Mucosa of rectum (tissue), 2 donors: ENCODE measurements at regions not wholly inside any gene's neighbourhood (a gene's known extent, or its start where the extent isn't known, plus 50 kb on each side); places are given as distances from the start of the nearest gene placed in this dataset.
"Not testable (repeated sequence)": the region's sequence is repeated elsewhere in the genome, so short reads cannot be mapped to it uniquely, and the experiment has no call there.

ENCODE experiments used
- H3K27ac ChIP-seq, 2 donors: one replicate each; pipeline ENCODE4 v1.7.0; 2013; ENCODE audit warnings: inconsistent platforms in 2 of 2, low read depth in 2 of 2, low read length in 2 of 2
- H3K27me3 ChIP-seq, 2 donors: one replicate each; pipeline ENCODE4 v1.7.0; 2013; ENCODE audit warnings: low read length in 2 of 2; ENCODE audit not compliant: control insufficient read depth in 2 of 2, insufficient read depth in 2 of 2
- H3K36me3 ChIP-seq, 2 donors: one replicate each; pipeline ENCODE4 v1.7.0; 2013; ENCODE audit warnings: low read length in 2 of 2; ENCODE audit not compliant: control insufficient read depth in 2 of 2, insufficient read depth in 2 of 2
- H3K4me1 ChIP-seq, 2 donors: one replicate each; pipeline ENCODE4 v1.7.0; 2013; ENCODE audit warnings: low read length in 2 of 2, mild to moderate bottlenecking in 1 of 2; ENCODE audit not compliant: control insufficient read depth in 2 of 2, insufficient read depth in 2 of 2
- H3K4me3 ChIP-seq, 2 donors: one replicate each; pipeline ENCODE4 v1.7.0; 2013; ENCODE audit warnings: low read length in 2 of 2
- H3K9ac ChIP-seq, 2 donors: one replicate each; pipeline ENCODE4 v1.7.0; 2013; ENCODE audit warnings: low read length in 2 of 2, low read depth in 1 of 2, mild to moderate bottlenecking in 1 of 2
- H3K9me3 ChIP-seq, 2 donors: one replicate each; pipeline ENCODE4 v1.7.0; 2013; ENCODE audit warnings: low read length in 2 of 2; ENCODE audit not compliant: control insufficient read depth in 2 of 2
- donor health status: healthy.
- donor health status: Normal muscosa, but diverticular disease.

DNA sequence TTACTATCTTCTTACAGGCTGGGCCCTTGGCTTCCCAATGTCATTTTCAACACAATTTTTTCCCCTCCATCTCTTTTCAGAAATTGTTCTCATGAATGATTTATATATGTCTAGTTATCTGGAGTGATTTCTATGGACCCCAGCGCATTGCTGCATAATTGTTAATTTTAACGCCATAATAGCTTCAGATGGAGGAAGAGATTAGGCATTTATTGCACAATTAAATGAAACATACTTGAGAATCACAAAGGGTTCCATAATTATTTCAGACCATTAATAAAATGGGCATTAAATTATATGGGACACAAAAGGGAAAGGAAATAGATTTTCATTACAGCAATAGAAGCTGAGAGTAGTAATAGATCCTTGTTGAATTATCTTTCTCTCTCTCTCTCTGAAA is 70.3 kb upstream of the SOX14 start:
- Histone ChIP-seq H3K27me3 (no peaks in the 10 kb centered on the region), H3K36me3 (no peaks in the 10 kb centered on the region), H3K27ac (no peak overlapping the region), H3K9ac (no peak overlapping the region), H3K4me3 (no peak overlapping the region), H3K4me1 (no peaks in the 10 kb centered on the region), H3K9me3 (no peaks in the 10 kb centered on the region)

DNA sequence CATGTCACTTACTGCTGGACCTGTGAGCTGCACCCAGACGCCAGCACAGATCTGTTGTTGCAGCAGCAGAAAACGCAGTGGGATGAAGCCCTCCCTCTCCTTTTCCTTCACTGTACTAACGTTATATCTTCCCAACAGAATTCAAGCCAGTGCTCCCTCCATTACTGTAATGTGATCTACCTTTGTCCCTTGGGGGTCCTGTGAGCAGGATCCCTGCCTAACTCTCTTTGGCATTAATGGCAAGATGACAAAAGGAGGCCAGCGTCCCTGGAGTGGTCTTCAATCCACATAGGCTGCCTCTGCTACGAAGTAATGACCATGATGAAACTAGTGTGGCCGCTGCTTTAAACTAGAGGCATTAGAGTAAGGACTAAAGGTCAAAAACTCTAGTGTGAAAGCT is 69.3 kb upstream of the SOX14 start:
- H3K9me3 ChIP-seq, result no peaks in the 10 kb centered on the region
- no peak overlapping the region for H3K27ac ChIP-seq
- H3K27me3 ChIP-seq, result no peaks in the 10 kb centered on the region
- H3K4me3 ChIP-seq, result no peak overlapping the region
- no peak overlapping the region for H3K9ac ChIP-seq
- no peaks in the 10 kb centered on the region for H3K4me1 ChIP-seq
- H3K36me3 ChIP-seq, result no peaks in the 10 kb centered on the region

DNA sequence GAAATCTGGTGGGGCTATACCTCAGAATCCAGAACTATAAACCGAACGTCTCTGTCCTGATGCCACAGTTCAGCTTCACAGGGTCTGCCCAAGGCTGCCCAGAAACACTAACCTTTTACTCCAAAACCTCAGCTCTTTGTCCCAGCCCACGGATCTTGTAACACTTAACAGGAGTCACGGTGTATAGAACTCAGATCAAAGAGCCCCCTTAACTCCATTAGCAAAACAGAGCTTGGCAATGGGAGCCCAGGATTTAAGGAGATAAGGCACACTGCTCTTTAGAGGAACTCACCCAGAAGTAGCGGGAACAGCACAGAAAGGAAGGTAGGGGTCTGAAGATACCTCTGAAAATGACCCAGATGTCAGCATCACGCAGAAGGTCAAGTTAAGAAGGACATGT is 68.8 kb upstream of the SOX14 start:
- H3K4me3 ChIP-seq, result no peak overlapping the region
- no peaks in the 10 kb centered on the region for H3K27me3 ChIP-seq
- no peaks in the 10 kb centered on the region for H3K36me3 ChIP-seq
- no peaks in the 10 kb centered on the region for H3K9me3 ChIP-seq
- no peak overlapping the region for H3K9ac ChIP-seq
- H3K4me1 ChIP-seq, result no peaks in the 10 kb centered on the region
- H3K27ac ChIP-seq, result no peak overlapping the region

DNA sequence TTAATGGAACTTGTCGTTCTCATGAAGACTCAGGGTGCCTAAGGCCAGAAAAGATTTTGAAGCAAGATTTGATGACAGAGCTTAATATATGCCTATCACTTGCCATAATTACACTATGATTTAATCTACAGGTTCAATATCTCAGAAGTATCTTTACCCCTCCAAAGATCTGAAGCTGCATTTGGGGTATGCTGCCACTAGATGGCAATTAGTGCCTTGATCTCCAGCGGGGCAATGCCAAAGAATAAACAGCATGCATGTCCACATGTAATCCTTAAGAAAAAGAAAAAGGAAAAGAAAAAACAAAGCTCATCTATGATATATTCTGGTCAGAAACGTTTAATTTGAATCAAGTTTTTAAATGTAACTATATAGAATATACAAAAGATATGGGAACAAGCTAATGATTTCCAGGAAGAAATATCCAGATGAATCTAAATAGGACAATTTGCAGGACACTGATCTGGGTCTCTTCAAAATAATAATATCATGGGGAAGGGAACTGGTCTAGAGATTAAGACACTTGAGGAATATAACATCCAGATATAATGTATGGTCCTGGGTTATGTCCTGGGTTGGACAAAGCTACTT is 55.0 kb upstream of the SOX14 start:
- no peak overlapping the region for H3K9ac ChIP-seq
- no peaks in the 10 kb centered on the region for H3K36me3 ChIP-seq
- H3K9me3 ChIP-seq, result no peaks in the 10 kb centered on the region
- H3K4me1 ChIP-seq, result no peaks in the 10 kb centered on the region
- peaks cover 0 to 2% of the 10 kb centered on the region in 2 donors for H3K27me3 ChIP-seq
- no peak overlapping the region for H3K27ac ChIP-seq
- H3K4me3 ChIP-seq, result no peak overlapping the region

DNA sequence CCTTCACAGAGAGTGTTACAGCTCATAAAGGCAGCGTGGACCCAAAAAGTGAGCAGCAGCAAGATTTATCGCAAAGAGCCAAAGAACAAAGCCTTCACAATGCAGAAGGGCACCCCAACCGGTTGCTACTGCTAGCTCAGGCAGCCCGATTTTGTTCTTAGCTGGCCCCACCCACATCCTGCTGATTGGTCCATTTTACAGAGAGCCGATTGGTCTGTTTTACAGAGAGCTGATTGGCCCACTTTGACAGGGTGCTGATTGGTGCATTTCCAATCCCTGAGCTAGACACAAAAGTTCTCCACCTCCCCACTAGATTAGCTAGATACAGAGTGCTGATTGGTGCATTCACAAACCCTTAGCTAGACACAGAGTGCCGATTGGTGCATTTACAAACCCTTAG is 50.1 kb upstream of the SOX14 start:
- H3K27me3 ChIP-seq, H3K4me1 ChIP-seq, H3K27ac ChIP-seq, H3K9ac ChIP-seq, H3K9me3 ChIP-seq, H3K4me3 ChIP-seq, H3K36me3 ChIP-seq: not testable (repeated sequence)
